ENCODE measurements at regions not wholly inside any gene's neighbourhood (a gene's known extent, or its start where the extent isn't known, plus 50 kb on each side); places are given as distances from the start of the nearest gene placed in this dataset.

DNA sequence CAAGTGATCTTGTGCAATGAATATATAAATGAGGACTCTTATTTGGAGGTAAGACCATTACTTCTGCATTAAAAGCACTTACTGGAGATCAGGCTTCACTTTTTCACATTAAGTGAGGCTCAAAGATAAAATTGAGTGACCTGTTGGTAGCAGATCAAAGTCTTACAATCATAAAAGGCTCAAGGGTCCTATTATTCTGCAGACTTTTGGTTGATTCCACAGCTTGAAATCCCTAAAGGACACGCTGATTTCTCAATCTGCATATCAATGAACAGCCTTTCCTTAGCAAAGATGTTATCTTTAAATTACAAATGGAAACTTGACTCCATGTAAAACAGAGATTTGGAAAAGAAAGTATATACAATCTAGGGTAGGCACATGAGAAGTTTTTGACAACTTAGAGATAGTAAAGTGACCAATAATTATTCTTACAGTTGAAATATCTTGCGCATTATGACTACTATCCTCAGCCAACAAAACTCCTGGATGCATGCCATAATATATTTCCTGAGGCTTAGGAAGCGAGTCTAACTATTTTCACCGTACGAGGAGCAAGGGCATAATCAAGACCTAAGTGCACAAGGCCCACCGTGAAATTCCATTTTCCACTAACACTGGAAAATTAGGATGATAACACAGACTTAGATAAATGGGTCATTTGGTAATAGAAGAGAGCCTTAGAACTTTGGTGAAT is 640.7 kb downstream of the LIG4 start:
- WGBS = 74% methylated on average over 6 of the region's 6 CpGs
- no peak for TF ChIP-seq EP300 (IDR thresholded peaks at IDR 0.05)
- TF ChIP-seq, protein P1, sequence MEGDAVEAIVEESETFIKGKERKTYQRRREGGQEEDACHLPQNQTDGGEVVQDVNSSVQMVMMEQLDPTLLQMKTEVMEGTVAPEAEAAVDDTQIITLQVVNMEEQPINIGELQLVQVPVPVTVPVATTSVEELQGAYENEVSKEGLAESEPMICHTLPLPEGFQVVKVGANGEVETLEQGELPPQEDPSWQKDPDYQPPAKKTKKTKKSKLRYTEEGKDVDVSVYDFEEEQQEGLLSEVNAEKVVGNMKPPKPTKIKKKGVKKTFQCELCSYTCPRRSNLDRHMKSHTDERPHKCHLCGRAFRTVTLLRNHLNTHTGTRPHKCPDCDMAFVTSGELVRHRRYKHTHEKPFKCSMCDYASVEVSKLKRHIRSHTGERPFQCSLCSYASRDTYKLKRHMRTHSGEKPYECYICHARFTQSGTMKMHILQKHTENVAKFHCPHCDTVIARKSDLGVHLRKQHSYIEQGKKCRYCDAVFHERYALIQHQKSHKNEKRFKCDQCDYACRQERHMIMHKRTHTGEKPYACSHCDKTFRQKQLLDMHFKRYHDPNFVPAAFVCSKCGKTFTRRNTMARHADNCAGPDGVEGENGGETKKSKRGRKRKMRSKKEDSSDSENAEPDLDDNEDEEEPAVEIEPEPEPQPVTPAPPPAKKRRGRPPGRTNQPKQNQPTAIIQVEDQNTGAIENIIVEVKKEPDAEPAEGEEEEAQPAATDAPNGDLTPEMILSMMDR (IDR thresholded peaks at IDR 0.05) = no peak
- no peak for TF ChIP-seq POLR2AphosphoS5 (IDR thresholded peaks at IDR 0.05)
- no peak for TF ChIP-seq POLR2A (IDR thresholded peaks at IDR 0.05; ENCODE audit: low read depth)

DNA sequence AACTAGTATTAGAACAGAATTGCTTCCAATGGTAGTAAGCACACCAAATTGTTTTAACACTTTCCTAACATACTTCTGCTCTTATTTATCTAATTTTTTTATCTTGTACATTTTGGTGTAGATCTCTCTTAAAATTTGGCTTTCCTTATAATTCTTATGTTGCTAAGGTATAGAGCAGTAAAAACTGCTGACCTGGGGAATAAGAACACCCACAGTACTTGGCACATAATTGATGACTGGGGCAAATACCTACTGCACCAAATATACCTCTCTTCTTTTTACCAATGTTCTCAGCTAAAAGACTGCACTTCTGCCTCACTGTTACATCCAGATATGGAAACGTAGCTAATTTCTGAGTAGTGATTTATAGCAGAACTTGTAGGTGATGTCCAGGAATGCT is 642.2 kb downstream of the LIG4 start:
- Histone ChIP-seq H3K27ac (replicated peaks in 1 of 4) (no peak overlapping the region), H3K36me3 (no peaks in the 10 kb centered on the region), H3K4me3 (no peak overlapping the region), H3K27me3 (no peaks in the 10 kb centered on the region), H3K9me3 (no peaks in the 10 kb centered on the region), H3K4me1 (no peaks in the 10 kb centered on the region)
- intact Hi-C loops (cut with DNase I) = no loop called here
- no peak for DNase-seq (ENCODE audit: extremely low spot score)
- no peak for TF ChIP-seq POLR2AphosphoS5 (IDR thresholded peaks at IDR 0.05)
- TF ChIP-seq, protein P1 (IDR thresholded peaks at IDR 0.05) = no peak
- TF ChIP-seq POLR2A (IDR thresholded peaks at IDR 0.05; ENCODE audit: low read depth) = no peak
- no peak for TF ChIP-seq EP300 (IDR thresholded peaks at IDR 0.05)
- 79% methylated on average over 1 of the region's 1 CpG for WGBS

More for the DNA sequence above, 640.7 kb downstream of the LIG4 start:
- Histone ChIP-seq H3K27me3 (no peaks in the 10 kb centered on the region), H3K36me3 (no peaks in the 10 kb centered on the region), H3K4me1 (no peaks in the 10 kb centered on the region), H3K9me3 (no peaks in the 10 kb centered on the region), H3K27ac (replicated peaks in 1 of 4) (no peak overlapping the region), H3K4me3 (no peak overlapping the region)
- intact Hi-C loops (cut with DNase I) = no loop called here
- DNase-seq (ENCODE audit: extremely low spot score) = no peak

DNA sequence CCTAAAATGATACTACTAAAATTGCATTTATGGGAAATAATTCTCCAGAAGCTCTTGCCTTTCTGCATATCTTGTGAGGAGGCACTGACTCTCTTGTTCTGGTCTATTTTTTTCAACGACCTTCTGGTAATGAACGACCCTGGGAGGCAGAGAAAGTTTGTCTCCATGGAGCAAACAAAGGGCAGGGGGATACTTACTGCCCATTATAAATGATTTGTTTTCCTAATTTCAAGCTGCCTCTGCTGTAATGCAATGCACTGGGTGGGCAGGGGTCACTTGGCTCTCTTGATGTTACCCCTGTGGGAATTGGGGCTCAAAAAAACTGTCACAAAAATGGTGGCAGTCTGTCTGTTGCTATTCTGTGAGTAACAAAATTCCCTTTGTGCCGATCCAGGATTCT is 643.2 kb downstream of the LIG4 start:
- H3K36me3 ChIP-seq = no peaks in the 10 kb centered on the region
- TF ChIP-seq POLR2A (IDR thresholded peaks at IDR 0.05; ENCODE audit: low read depth) (no peak), POLR2AphosphoS5 (IDR thresholded peaks at IDR 0.05) (no peak), EP300 (IDR thresholded peaks at IDR 0.05) (no peak)
- TF ChIP-seq, protein P1 (IDR thresholded peaks at IDR 0.05) = no peak
- 66% methylated on average over 3 of the region's 3 CpGs for WGBS
- H3K9me3 ChIP-seq = no peaks in the 10 kb centered on the region
- no peaks in the 10 kb centered on the region for H3K27me3 ChIP-seq
- DNase-seq (ENCODE audit: extremely low spot score) = no peak
- H3K27ac ChIP-seq (replicated peaks in 1 of 4) = no peak overlapping the region
- intact Hi-C loops (cut with DNase I) = no loop called here
- H3K4me3 ChIP-seq = no peak overlapping the region
- H3K4me1 ChIP-seq = no peaks in the 10 kb centered on the region

DNA sequence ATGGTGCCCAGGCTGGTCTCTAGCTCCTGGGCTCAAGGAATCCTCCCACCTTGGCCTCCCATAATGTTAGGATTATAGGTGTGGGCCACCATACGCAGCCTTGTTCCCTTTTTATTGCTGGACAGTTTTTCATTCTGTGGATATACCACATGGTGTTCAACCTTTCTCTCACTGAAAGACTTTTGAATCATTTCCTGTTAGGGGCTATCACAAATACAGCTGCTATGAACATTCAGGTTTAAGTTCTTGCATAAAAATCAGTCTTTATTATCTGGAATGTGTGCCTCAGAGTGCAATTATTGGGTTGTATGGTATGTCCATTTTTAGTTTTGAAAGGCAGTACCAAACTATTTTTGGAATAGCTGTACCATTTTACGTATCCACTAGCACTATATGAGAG is 647.2 kb downstream of the LIG4 start:
- TF ChIP-seq, protein P1 (IDR thresholded peaks at IDR 0.05) = no peak
- Histone ChIP-seq H3K9me3 (no peaks in the 10 kb centered on the region), H3K27ac (replicated peaks in 1 of 4) (no peak overlapping the region), H3K27me3 (no peaks in the 10 kb centered on the region), H3K36me3 (no peaks in the 10 kb centered on the region), H3K4me1 (no peaks in the 10 kb centered on the region), H3K4me3 (no peak overlapping the region)
- no peak for DNase-seq (ENCODE audit: extremely low spot score)
- WGBS = 87% methylated on average over 2 of the region's 2 CpGs
- intact Hi-C loops (cut with DNase I) = loop anchor here (5.0 kb wide), 1 partner anchor 356 kb away; no protein-coding TSS in a partner anchor
